DMS53 (cell line): ENCODE measurements at regions not wholly inside any gene's neighbourhood (a gene's known extent, or its start where the extent isn't known, plus 50 kb on each side); places are given as distances from the start of the nearest gene placed in this dataset.
"Not testable (repeated sequence)": the region's sequence is repeated elsewhere in the genome, so short reads cannot be mapped to it uniquely, and the experiment has no call there.

Experiments used
- DNase-seq: peaks from one replicate; lab custom pipeline; 2025; lab: John Stamatoyannopoulos, UW

DNA sequence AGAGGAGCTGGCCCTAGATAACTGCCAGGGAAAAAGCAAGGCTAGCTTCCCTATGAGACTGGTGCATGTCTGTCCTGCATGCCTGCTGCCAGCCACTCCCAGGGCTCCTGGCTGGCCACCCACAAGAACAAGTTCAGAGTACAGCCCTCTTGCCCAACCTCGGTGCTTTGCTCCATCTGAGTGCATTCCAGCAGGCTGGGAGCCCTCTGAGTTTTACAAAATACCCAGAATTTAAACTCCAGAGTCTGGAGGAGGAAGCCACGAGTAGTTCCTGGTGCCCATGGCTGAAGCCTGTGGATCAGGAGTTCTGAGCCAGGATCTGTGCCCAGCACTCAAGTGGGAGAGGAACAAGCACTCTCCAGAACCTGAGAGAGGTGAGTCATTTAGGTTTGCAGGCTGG is 111.6 kb downstream of the MAGEE2 start:
- no peak for DNase-seq

DNA sequence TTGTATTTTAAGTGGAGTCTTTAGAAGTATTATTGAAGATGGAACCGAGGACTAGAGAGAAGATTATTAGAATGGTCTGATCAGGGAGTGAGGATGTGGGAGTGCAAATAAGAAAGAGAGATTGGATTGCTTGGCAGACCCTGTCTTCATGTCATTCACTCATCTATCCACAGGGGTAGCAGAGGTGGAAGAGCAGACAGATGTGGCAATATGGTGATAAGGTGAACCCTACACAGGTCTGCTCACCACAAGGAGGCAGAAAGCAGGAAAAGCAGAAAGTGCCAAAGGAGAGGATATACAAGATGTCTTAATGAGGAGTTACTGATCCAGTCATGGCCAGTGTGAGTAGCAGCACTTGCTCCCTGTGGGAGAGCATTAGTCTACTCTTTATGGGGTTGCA is 129.4 kb downstream of the MAGEE2 start:
- no peak for DNase-seq

DNA sequence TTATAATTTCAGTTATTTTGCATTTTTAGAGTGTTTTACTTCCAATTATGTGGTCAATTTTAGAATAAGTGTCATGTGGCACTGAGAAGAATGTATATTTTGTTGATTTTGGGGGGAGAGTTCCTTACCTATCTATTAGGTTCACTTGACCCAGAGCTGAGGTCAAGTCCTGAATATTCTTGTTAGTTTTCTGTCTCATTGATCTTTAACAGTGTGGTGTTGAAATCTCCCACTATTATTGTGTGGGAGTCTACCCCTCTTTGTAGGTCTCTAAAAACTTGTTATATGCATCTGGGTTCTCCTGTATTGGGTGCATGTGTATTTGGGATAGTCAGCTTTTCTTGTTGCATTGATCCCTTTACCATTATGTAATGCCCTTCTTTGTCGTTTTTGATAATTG is 127.0 kb upstream of the ZDHHC15 start:
- DNase-seq, result no peak

DNA sequence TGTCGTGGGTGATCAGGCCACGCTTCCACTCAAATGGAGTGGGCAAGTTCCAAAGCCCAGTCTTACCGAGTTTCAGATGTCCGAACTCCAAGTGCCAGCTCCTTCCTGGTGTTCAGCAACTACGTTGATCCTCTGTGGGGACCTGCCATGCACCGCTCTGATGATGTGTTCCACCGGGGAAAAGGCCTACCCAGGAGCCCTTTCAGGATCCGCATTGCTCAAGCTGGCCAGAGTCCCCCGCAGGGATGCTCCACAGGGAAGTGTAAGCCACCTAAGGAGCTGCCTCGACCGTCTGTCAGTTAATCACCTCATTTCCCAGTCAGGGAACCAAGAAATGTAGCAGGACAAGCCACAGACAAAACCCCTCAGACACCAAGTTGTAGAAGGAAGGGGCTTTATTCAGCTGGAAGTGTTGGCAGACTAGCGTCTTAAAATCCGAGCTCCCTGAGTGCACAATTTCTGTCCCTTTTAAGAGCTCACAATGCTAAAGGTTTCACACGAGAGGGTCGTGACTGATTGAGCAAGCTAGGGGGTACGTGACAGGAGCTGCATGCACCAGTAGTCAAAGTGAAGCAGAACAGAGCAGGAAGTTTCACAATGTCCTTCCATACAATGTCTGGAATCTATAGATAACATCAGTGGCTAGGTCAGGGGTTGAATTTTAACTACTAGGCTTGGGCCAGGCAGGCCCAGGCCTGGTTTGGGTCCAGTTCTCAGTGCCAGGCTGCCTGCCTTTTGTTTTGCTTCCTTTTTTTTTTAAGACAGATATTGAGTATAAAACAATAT is 126.2 kb upstream of the ZDHHC15 start:
- DNase-seq, result no peak

DNA sequence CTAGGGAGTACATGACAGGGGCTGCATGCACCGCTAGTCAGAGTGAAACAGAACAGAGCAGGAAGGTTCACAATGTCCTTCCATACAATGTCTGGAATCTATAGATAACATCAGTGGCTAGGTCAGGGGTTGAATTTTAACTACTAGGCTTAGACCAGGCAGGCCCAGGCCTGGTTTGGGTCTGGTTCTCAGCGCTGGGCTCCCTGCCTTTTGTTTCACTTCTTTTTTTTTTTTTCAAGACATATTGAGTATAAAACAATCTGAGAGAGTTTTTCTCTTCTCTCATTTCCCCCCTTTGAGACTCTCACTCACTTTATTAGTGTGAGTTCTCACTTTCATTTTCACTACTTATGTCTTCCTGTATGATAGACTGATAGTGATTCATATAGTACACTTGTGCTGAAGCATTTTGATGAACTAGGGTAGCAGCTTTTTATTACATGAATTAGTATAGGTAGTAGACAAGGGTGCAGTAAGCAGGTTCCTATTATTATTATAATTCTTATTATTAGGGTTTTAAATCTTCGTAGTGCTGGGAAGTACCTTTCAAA is 120.0 kb upstream of the ZDHHC15 start:
- DNase-seq, result no peak

DNA sequence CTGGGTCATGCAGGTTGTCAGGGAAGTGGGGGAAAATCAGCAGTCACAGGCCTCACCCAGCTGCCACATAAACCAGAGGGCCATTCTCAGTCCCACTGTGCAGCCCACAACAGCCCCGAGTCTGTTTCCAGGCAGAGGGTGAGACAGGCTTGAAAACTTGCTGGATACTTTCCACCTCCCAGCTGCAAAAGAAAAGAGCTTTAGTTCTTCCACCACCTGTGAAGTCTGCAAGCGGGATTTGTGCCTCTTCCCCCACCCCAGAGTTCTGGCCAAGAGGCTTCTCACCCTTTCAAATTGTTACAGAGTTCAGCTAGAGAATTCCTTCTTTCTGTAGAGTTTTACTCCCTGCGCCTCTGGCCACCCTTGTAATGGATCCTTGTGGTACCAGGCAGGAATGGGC is 115.5 kb upstream of the ZDHHC15 start:
- no peak for DNase-seq

DNA sequence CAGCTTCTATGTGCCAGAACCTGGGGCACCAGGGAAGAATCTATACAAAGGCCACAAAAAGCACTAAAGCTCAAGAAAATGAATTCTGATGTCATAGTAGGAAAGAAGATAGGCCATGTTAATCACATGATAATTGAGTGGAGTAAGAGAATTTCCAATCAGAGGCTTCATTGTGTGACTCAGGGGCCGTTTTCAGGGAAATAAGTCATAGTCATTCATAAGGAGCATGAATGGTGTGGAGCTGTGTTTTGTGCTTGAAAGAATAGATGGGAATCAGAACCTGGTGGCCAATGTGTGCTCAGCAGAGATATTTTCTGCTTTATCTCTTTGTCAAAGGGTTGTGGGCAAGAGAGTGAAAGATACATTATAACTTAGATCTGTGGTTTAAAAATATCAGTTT is 102.4 kb upstream of the ZDHHC15 start:
- no peak for DNase-seq

DNA sequence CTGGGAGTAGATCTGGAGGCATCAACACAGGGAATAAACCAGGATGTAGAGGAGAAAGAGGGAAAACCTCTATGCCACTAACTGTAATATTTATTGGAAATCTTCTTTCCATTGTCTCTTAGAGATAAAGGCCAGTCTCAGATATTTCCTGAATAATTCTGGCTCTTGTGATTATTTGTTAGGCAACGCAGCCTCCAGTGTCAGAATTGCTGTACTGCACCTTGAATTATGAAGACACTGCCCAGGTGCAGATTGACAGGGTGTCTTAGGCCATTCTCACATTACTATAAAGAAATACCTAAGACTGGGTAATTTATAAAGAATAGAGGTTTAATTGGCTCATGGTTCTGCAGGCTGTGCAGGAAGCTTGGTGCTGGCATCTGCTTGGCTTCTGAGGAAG is 100.7 kb upstream of the ZDHHC15 start:
- peak; percentile 16 for DNase-seq

DNA sequence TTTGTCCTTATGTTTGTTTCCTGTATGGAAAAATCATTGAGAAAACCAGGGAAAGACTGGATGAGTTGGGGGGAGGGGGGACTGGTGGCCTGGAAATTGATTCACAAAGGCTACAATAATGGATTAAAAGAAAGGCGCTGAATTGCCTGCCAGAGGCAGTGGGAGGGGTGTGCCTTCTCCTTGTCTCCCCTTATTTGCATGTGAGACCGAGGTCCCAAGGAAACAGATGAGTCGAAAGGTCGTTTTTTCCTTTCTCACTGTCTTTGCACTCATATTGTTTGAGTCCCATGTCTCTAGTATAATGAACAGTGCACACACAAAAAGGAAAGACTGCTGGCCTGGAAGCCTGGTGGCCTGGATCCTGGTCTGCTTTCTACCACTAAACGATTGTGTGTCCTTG is 86.6 kb upstream of the ZDHHC15 start:
- DNase-seq, result no peak

DNA sequence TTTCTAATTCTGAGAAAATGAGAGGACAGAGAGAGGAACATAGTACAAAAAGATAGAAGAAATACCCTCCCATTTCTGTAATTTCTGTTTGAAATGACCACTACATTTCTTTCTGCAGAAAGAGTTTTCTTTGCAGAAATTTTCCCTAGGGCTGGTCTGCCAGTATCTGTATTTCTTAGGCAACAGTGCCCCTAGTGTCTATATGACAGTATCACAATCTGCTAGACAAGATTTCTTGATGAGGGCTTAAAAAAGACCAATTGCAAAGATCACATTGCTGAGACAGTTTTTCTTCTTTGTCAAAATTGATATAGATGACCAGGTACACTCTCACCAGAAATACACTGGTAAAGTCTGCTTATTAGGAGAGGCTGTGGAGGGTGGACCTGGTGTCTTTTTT is 81.0 kb upstream of the ZDHHC15 start:
- DNase-seq, result peak; percentile 53

DNA sequence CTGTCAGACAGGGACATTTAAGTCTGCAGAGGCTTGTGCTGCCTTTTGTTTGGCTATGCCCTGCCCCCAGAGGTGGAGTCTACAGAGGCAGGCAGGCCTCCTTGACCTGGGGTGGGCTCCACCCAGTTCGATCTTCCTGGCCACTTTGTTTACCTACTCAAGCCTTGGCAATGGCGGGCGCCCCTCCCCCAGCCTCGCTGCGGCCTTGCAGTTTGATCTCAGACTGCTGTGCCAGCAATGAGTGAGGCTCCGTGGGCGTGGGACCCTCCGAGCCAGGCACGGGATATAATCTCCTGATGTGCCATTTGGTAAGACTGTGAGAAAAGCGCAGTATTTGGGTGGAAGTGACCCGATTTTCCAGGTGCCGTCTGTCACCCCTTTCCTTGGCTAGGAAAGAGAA is 79.2 kb upstream of the ZDHHC15 start:
- not testable (repeated sequence) for DNase-seq

DNA sequence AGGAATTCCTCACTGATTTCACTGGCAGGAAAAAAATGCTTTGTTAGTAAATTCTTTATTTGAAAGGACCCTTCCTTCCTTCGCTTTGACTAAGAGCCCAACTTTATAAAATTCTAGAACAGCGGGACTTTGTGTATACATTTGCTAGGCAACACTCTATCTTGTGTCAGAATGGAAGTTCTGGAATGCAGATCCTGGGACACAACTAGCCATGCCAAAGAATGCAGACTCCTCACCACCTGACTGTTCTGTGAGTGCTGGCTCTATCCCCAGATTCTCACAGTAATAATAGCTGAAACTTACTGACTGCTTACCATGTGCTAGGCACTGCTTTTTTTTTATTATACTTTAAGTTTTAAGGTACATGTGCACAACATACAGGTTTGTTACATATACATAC is 73.3 kb upstream of the ZDHHC15 start:
- no peak for DNase-seq

DNA sequence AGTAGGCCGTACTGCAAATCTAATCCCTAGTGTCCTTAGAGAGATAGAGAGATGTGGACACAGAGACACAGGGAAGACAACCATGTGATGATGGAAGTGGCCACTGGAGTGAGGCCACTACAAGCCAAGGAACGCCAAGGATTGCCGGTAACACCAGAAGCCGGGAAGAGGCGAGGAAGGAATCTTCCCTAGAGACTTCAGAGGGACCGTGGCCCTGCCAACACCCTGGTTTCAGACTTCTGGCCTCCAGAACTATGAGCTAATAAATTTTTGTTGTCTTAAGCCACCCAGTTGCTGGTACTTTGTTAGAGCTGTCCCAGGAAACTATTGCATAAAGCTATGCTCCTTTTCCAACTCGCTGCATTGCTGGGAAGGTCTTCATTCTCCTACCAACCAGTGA is 70.3 kb upstream of the ZDHHC15 start:
- not testable (repeated sequence) for DNase-seq

DNA sequence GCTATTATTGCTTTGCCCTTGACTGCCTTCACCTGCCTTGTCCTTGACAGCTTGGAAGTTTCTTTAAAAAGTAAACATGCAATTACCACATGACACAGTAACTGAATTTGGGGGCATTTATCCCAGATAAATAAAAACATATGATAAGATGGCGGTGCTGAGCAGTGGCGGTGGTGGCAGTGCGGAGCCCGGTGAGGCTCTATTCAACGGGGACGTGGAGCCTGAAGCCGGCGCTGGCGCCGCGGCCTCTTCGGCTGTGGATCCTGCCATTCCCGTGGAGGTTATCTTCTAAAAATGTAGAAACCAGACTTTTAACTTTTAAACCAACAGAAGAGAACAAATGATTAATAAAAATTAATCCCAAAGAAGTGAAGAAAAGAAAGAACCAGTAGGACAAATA is 59.7 kb upstream of the ZDHHC15 start:
- no peak for DNase-seq
